NCI-H748 (cell line): ENCODE measurements at regions not wholly inside any gene's neighbourhood (a gene's known extent, or its start where the extent isn't known, plus 50 kb on each side); places are given as distances from the start of the nearest gene placed in this dataset.

Experiments
- DNase-seq: peaks from one replicate; lab custom pipeline; 2025; ENCODE audit not compliant: unreplicated experiment; lab: John Stamatoyannopoulos, UW

- DNase-seq = no peak
Observed at GRCh38 chr14:104421892-104422828, 157.4 kb upstream of the C14orf180 start.

GRCh38 chr14:104422837-104423681, 156.5 kb upstream of the C14orf180 start:
- no peak for DNase-seq

GRCh38 chr14:104423701-104424405, 155.7 kb upstream of the C14orf180 start:
- no peak for DNase-seq

- peak; percentile 37 for DNase-seq
Observed at GRCh38 chr14:104424406-104425072, 155.0 kb upstream of the C14orf180 start.

DNA sequence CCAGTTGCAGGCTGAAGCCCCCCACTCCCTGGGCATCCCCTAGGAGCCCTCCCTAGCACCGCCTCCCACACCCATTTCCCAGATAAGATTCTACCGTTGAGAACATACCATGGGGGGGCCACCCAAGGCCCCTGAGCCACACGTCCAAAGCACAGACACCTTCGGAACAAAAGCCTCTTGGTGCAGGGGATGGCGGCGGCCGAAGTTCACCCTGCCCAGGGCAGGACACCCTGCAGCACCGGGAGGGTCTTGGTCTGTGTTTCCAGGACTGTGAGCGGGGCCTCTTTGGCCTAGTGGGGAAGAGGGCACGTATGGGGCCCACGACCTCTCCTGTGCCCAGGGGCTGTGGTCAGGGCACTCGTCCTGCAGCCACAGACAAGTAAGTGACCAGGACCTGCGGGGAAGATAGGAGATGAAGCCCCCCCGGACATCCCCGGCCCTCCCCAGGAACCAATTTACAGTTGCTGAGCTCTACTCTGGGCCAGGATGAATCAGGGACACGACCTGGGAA, 154.3 kb upstream of the C14orf180 start:
- no peak for DNase-seq

DNA sequence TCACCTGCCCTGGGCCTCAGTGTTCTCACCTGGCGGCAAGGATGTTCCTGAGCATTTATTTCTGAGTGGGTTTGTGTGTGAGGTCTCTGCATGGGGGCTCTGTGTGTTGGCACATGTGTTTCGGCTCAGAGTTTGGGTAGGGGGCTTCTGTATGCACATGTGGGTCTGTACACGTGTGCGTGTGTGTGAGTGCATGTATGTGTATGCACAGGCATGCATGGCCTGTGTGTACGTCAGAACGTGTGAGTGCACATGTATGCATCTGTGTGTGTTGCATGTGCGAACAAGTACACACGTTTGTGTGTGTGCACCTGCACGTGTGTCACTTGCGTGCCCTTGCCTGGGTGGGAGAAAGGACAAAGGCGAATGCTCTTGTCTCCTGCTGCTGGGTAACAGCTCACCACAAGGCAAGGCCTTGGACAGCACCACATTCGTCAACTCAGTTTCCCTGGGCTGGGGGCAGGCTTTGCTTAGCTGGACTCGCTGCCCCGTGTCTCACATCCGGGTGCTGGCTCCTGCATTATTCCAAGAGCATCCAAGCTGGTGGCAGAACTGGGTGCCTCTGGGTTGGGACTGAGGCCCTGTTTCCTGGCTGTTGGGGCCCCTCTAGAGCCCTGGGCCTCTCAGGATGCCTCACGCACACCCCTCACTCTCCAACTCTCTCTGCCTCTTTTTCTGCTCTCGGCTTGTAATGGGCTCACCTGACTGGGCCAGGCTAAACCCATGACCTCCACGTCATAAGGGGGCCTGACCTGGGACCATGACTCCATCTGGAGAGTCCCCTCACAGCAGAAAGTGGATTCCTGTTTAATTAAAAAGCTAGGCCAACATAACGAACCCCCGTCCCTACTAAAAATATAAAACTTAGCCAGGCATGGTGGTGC, 153.6 kb upstream of the C14orf180 start:
- DNase-seq = no peak

DNA sequence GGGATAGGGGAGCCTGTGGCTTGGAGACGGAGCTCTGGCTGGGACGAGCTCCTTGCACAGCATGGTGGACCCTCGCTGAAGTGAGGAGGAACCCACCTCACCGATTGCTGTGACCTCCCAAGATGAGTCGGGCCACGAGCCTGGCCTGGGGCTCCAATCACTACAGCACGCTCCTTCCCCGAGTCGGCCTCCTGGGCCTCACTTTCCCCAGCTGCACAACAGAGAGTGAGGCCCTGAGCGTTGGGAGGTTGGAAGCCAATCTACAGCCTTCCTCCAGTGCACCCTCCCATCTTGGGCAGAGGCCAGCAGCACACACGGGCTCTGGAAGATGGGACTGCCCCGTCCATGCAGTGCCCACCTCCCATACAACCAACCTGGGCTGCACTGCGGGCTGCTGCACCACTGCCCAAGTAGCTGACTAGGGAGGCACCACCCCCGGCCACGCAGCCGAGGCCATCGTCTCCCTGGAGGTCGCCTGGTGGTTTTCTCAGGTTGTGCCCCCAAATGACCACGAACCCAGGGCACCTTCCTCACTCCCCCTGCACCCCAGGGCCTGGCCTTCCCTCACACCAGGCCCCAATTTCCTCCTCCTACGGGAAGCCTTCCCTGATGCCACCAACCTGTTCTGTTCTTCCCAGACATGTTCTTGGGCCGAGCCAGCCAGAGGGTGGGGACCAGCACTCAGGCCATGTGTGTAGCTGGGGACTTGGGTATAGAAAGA, 152.3 kb upstream of the C14orf180 start:
- DNase-seq = no peak

DNA sequence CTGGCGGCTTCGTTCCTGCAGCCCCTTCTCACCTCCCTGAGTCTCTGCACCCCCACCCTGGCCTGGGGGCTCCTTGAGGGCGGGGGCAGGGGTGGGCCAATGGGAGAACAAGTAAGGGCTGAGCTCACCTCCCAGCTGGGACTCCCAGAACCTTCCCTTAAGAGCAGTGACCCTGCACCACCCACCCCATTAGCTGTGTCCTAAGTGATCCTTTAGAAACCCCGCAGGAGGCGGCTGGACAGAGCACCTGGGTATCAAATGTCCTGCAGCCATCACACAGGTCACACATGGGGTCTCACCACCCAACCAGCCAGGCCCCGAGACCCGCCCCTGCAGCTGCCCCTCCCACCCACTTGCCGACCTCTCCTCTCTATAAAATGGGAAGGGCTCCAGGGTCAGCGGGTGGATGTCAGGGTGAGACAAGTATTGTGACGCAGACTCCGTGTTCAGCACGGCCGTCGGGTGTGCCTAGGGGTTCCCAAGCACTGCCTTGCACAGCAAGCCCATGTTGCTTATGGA, 151.2 kb upstream of the C14orf180 start:
- DNase-seq = no peak

GRCh38 chr14:104428860-104429259, 150.7 kb upstream of the C14orf180 start:
- DNase-seq = no peak

- peak; percentile 55 for DNase-seq
Observed at GRCh38 chr14:104429291-104429861, 150.2 kb upstream of the C14orf180 start.

DNA sequence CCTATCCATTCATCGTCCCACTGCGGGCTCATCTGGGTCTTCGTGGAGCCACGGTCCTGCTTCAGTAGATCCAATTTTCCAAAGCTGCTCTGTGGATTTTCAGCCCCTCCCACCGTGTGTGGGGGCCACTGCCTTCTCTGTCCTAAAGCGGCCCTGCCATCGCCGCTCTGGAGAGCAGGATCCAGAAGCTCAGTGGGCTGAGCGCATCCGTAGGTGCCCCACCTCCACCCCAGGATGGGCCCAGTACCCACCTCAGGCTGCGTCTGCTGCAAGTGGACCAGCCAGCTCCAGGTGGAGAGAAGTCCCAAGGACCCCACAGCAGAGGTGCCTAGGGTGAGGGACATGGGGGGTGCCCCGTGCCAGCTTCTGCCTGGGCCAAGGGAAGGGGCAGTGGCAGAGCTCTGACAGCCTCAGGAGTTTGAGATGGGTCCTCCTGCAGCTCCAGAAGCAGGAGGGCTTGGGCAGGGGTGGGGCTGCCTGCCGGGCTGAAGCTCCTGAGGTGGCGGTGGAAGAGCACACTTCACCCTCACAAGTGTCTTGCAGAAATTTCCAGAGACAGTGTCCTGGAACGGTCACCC, 148.1 kb upstream of the C14orf180 start:
- no peak for DNase-seq

DNA sequence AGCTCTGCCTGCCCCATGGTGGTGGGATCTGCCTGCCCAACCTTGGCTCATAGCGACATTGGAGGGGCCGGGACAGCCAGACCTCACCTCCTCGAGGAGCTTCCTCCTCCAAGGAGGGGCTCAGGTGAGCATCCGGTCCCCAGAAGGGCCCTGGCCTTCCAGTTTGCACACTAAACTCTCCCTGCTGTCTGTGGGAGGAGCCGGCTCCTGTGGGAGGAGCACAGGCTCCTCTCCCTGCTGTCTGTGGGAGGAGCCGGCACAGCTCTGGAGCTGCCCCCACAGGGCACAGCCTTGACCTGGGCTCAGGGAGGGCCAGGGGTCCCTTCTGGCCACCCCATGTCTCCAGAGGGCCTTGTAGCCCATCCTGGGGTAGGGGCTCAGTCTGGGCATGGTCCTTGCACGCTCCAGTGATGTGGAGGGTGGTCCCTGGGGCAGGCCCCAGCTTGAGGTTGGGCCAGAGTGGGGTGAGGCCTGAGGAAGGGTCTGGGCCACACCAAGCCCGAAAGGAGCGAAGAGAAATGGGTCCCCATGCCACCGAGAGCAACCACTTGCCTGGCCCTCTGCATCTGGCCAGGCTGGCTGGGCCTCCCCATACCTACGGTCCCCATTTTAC, 147.5 kb upstream of the C14orf180 start:
- DNase-seq = no peak

- DNase-seq = no peak
Observed at GRCh38 chr14:104432611-104433231, 146.8 kb upstream of the C14orf180 start.

- DNase-seq = no peak
Observed at GRCh38 chr14:104433401-104434213, 146.0 kb upstream of the C14orf180 start.

DNA sequence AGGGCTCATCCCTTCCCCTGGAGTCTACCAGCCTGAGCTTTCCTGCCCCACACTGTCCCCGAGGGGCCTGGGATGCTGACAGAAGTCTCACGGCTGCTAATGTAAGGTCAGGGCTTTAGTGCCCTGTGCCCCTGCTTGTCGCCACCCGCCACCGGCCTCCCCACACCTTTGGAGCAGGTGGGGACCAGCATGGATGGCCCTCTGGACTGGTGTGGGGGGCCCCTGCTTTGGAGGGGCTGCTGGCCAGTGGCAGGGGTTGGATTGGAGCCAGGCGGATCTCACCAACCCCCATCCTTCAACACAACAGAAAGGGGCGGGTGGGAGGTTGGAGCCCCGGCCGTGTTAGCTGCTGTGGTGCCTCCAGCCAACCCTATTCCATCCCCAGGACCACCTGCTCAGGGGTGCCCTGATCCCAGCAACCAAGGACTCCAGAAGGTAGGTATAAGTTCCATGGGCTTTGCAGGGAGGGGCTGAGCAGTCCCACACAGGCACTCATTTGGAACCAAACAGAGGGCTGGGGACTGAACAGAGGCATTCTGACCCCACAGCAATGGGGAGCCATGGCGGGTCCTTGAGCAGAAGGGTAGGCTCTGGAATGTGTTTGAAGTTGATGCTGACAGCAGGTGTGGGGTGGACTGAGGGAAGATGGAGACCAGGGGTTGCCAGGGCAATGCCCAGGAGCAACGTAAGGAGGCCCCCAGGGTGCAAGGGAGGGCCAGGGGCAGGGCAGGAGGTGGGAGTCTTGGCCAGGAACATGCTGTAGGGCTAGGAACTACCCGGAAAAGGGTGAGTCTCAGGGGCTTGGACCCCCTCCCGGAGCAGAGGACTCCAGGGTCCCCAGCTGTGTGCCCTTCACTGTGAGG, 145.1 kb upstream of the C14orf180 start:
- no peak for DNase-seq
